ENCODE measurements at regions not wholly inside any gene's neighbourhood (a gene's known extent, or its start where the extent isn't known, plus 50 kb on each side); places are given as distances from the start of the nearest gene placed in this dataset.

DNA sequence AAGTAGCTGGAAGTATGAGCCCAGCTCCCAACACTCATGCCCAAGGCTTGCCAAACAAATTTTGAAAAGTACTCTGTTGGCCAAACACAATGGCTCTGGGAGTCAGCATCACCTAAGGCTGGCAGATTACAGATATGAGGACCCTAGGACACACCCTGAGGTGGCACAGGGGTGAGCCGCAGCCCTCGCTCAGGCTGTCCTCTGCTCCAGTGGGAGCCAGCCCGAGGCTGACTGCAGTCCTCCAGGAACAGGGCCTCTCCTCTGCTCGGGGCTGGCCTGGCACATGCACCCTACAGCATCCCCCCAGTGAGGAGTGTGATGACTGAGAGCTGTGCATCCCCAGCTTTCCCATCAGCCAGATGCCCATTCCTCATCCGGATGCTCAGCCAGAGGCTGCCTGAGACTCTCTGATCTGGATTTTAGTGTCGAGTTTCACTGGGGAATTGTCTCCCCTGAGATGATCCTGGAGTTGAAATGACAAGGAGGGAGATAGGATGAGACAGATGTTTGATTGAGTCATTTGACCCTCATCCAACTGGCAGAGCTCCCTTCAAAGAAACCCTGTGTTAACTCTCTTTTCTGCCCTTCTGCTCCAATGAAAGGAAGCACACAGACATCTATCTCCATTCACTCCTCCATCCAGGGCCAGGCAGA, 269.3 kb upstream of the NCKAP5 start:
- no peak overlapping the region for H2AFZ ChIP-seq (ENCODE audit: low read depth, low read length)
- H3K4me3 ChIP-seq (ENCODE audit: low read length) = no peak overlapping the region
- no peak for TF ChIP-seq EZH2phosphoT487 (IDR thresholded peaks at IDR 0.05; ENCODE audit: low read depth)
- TF ChIP-seq, protein P1, sequence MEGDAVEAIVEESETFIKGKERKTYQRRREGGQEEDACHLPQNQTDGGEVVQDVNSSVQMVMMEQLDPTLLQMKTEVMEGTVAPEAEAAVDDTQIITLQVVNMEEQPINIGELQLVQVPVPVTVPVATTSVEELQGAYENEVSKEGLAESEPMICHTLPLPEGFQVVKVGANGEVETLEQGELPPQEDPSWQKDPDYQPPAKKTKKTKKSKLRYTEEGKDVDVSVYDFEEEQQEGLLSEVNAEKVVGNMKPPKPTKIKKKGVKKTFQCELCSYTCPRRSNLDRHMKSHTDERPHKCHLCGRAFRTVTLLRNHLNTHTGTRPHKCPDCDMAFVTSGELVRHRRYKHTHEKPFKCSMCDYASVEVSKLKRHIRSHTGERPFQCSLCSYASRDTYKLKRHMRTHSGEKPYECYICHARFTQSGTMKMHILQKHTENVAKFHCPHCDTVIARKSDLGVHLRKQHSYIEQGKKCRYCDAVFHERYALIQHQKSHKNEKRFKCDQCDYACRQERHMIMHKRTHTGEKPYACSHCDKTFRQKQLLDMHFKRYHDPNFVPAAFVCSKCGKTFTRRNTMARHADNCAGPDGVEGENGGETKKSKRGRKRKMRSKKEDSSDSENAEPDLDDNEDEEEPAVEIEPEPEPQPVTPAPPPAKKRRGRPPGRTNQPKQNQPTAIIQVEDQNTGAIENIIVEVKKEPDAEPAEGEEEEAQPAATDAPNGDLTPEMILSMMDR (IDR thresholded peaks at IDR 0.05; ENCODE audit: low read depth, low read length) = no peak

GRCh38 chr2:133838642-133839365, 270.5 kb upstream of the NCKAP5 start:
- Histone ChIP-seq H3K4me2 (ENCODE audit: low read length) (no peak overlapping the region), H3K9me3 (ENCODE audit: insufficient read depth, low read length) (no peaks in the 10 kb centered on the region), H2AFZ (ENCODE audit: low read depth, low read length) (no peak overlapping the region), H3K4me1 (ENCODE audit: low read length) (peaks cover 17% of the 10 kb centered on the region), H4K20me1 (ENCODE audit: insufficient read depth, low read length) (no peaks in the 10 kb centered on the region), H3K27ac (ENCODE audit: low read length) (no peak overlapping the region), H3K9ac (ENCODE audit: low read length) (no peak overlapping the region), H3K36me3 (replicated peaks; ENCODE audit: low read depth, low read length) (no peaks in the 10 kb centered on the region), H3K27me3 (ENCODE audit: low read depth, low read length) (no peaks in the 10 kb centered on the region), H3K79me2 (ENCODE audit: low read length) (no peaks in the 10 kb centered on the region), H3K4me3 (ENCODE audit: low read length) (no peak overlapping the region)
- no peak for TF ChIP-seq EZH2phosphoT487 (IDR thresholded peaks at IDR 0.05; ENCODE audit: low read depth)
- TF ChIP-seq, protein P1 (IDR thresholded peaks at IDR 0.05; ENCODE audit: low read depth, low read length) = no peak

More for the DNA sequence above, 269.3 kb upstream of the NCKAP5 start:
- Histone ChIP-seq H3K27ac (ENCODE audit: low read length) (no peak overlapping the region), H3K4me2 (ENCODE audit: low read length) (no peak overlapping the region), H3K79me2 (ENCODE audit: low read length) (no peaks in the 10 kb centered on the region), H3K36me3 (replicated peaks; ENCODE audit: low read depth, low read length) (no peaks in the 10 kb centered on the region), H4K20me1 (ENCODE audit: insufficient read depth, low read length) (no peaks in the 10 kb centered on the region), H3K27me3 (ENCODE audit: low read depth, low read length) (no peaks in the 10 kb centered on the region), H3K9me3 (ENCODE audit: insufficient read depth, low read length) (no peaks in the 10 kb centered on the region), H3K9ac (ENCODE audit: low read length) (no peak overlapping the region), H3K4me1 (ENCODE audit: low read length) (peaks cover 17% of the 10 kb centered on the region)

DNA sequence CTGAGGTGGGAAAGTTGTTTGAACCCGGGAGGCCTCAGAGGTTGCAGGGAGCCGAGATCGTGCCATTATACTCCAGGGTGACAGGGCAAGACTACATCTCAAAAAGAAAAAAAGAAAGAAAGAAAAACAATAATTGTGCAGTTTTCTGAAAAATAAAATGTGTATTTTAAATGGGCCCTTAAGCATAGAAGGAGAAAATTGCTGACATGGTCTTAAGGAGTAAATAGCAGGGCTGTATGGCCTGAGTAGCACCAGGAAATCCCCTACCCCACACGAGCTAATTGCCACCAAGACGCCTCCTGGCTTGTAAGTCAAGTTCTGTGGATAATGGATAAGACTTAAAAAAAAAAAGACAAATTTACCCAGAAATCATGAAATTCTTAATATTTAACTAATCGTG, 271.4 kb upstream of the NCKAP5 start:
- H3K27me3 ChIP-seq (ENCODE audit: low read depth, low read length) = no peaks in the 10 kb centered on the region
- no peak overlapping the region for H3K27ac ChIP-seq (ENCODE audit: low read length)
- H3K9me3 ChIP-seq (ENCODE audit: insufficient read depth, low read length) = no peaks in the 10 kb centered on the region
- no peak overlapping the region for H2AFZ ChIP-seq (ENCODE audit: low read depth, low read length)
- H3K36me3 ChIP-seq (replicated peaks; ENCODE audit: low read depth, low read length) = no peaks in the 10 kb centered on the region
- H3K4me1 ChIP-seq (ENCODE audit: low read length) = peaks cover 17% of the 10 kb centered on the region
- no peaks in the 10 kb centered on the region for H3K79me2 ChIP-seq (ENCODE audit: low read length)
- no peak overlapping the region for H3K4me3 ChIP-seq (ENCODE audit: low read length)
- TF ChIP-seq, protein P1 (IDR thresholded peaks at IDR 0.05; ENCODE audit: low read depth, low read length) = no peak
- no peak for TF ChIP-seq EZH2phosphoT487 (IDR thresholded peaks at IDR 0.05; ENCODE audit: low read depth)
- no peak overlapping the region for H3K9ac ChIP-seq (ENCODE audit: low read length)
- H4K20me1 ChIP-seq (ENCODE audit: insufficient read depth, low read length) = no peaks in the 10 kb centered on the region
- H3K4me2 ChIP-seq (ENCODE audit: low read length) = no peak overlapping the region

DNA sequence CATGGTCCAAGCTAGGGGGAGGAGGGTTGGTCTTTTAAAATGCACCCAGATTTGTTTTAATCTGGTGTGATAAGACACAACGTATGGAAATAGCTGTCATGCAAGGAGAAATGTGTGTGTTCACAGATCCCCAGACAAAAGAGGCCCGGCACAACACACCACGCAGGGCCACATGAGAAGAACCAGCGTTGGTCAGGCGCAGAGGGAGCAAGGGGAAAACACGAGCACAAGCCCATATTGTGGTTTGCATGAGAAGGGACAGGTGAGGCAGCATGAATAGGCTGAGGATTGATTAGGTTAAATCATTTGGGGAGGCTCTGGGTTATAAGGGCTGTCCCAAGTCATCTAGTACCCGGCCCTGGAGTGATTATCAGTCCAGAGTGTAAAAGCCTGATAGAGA, 272.5 kb upstream of the NCKAP5 start:
- no peak overlapping the region for H3K4me2 ChIP-seq (ENCODE audit: low read length)
- no peak overlapping the region for H3K4me3 ChIP-seq (ENCODE audit: low read length)
- no peak overlapping the region for H3K9ac ChIP-seq (ENCODE audit: low read length)
- no peak overlapping the region for H2AFZ ChIP-seq (ENCODE audit: low read depth, low read length)
- TF ChIP-seq, protein P1 (IDR thresholded peaks at IDR 0.05; ENCODE audit: low read depth, low read length) = no peak
- no peak for TF ChIP-seq EZH2phosphoT487 (IDR thresholded peaks at IDR 0.05; ENCODE audit: low read depth)
- H4K20me1 ChIP-seq (ENCODE audit: insufficient read depth, low read length) = no peaks in the 10 kb centered on the region
- H3K36me3 ChIP-seq (replicated peaks; ENCODE audit: low read depth, low read length) = no peaks in the 10 kb centered on the region
- no peaks in the 10 kb centered on the region for H3K79me2 ChIP-seq (ENCODE audit: low read length)
- peaks cover 14% of the 10 kb centered on the region for H3K4me1 ChIP-seq (ENCODE audit: low read length)
- H3K27me3 ChIP-seq (ENCODE audit: low read depth, low read length) = peaks cover 10% of the 10 kb centered on the region; the same call in 1 of the 2 replicates
- no peaks in the 10 kb centered on the region for H3K9me3 ChIP-seq (ENCODE audit: insufficient read depth, low read length)
- no peak overlapping the region for H3K27ac ChIP-seq (ENCODE audit: low read length)

Measured in OCI-LY3 (cell line).